GM19324 (cell line): ENCODE measurements at regions not wholly inside any gene's neighbourhood (a gene's known extent, or its start where the extent isn't known, plus 50 kb on each side); places are given as distances from the start of the nearest gene placed in this dataset.
"Not testable (repeated sequence)": the region's sequence is repeated elsewhere in the genome, so short reads cannot be mapped to it uniquely, and the experiment has no call there.

Source experiments
- ATAC-seq: cut with Tn5 transposase; IDR thresholded peaks from one replicate; pipeline ENCODE4 v1.9.1; 2021; ENCODE audit warnings: mild to moderate bottlenecking, moderate library complexity; ENCODE audit not compliant: unreplicated experiment, low FRiP score

- no peak for ATAC-seq
Observed at GRCh38 chr2:236632295-236633218, 62.9 kb downstream of the ACKR3 start.

GRCh38 chr2:236633219-236633570 lies 63.6 kb downstream of the ACKR3 start:
- no peak for ATAC-seq

GRCh38 chr2:236633775-236634560 lies 64.3 kb downstream of the ACKR3 start:
- ATAC-seq: no peak

GRCh38 chr2:236636261-236636660 lies 66.6 kb downstream of the ACKR3 start:
- no peak for ATAC-seq

GRCh38 chr2:236636714-236637470 lies 67.3 kb downstream of the ACKR3 start:
- ATAC-seq: no peak

- ATAC-seq: no peak
Observed at GRCh38 chr2:236637686-236638569, 68.3 kb downstream of the ACKR3 start.

GRCh38 chr2:236638707-236639106 lies 69.1 kb downstream of the ACKR3 start:
- ATAC-seq: no peak

- ATAC-seq: no peak
Observed at GRCh38 chr2:236639461-236640235, 70.0 kb downstream of the ACKR3 start.

GRCh38 chr2:236641051-236641726 lies 71.6 kb downstream of the ACKR3 start:
- no peak for ATAC-seq

GRCh38 chr2:236642125-236642524 lies 72.5 kb downstream of the ACKR3 start:
- ATAC-seq: no peak

GRCh38 chr2:236642584-236643291 lies 73.1 kb downstream of the ACKR3 start:
- ATAC-seq: no peak

GRCh38 chr2:236643480-236643879 lies 73.9 kb downstream of the ACKR3 start:
- no peak for ATAC-seq

GRCh38 chr2:236644067-236644466 lies 74.4 kb downstream of the ACKR3 start:
- ATAC-seq: no peak

- ATAC-seq: no peak
Observed at GRCh38 chr2:236644502-236644911, 74.9 kb downstream of the ACKR3 start.

- not testable (repeated sequence) for ATAC-seq
Observed at GRCh38 chr2:236645141-236645540, 75.5 kb downstream of the ACKR3 start.

- ATAC-seq: no peak
Observed at GRCh38 chr2:236646441-236646840, 76.8 kb downstream of the ACKR3 start.

- no peak for ATAC-seq
Observed at GRCh38 chr2:236646871-236647270, 77.2 kb downstream of the ACKR3 start.

- ATAC-seq: no peak
Observed at GRCh38 chr2:236647621-236648020, 78.0 kb downstream of the ACKR3 start.
